ENCODE measurements at regions not wholly inside any gene's neighbourhood (a gene's known extent, or its start where the extent isn't known, plus 50 kb on each side); places are given as distances from the start of the nearest gene placed in this dataset.

GRCh38 chr13:55661505-55661904, 1479.2 kb upstream of the PRR20A start:
- POLR2A ChIA-PET: no interaction called here
- CTCF ChIA-PET: no interaction called here
- no peak for TF ChIP-seq CTCF (IDR thresholded peaks at IDR 0.05; ENCODE audit: control extremely low read depth, extremely low read depth, low read depth, missing control alignments)

GRCh38 chr13:55664178-55664577, 1476.5 kb upstream of the PRR20A start:
- ChIA-PET POLR2A (no interaction called here), CTCF (no interaction called here)
- no peak for DNase-seq (ENCODE audit: extremely low spot score)
- TF ChIP-seq CTCF (IDR thresholded peaks at IDR 0.05; ENCODE audit: control extremely low read depth, extremely low read depth, low read depth, missing control alignments): no peak

More at GRCh38 chr13:55661505-55661904, 1479.2 kb upstream of the PRR20A start:
- no peak for DNase-seq (ENCODE audit: extremely low spot score)

- no peak for TF ChIP-seq CTCF (IDR thresholded peaks at IDR 0.05; ENCODE audit: control extremely low read depth, extremely low read depth, low read depth, missing control alignments)
- CTCF ChIA-PET: no interaction called here
- no peak for DNase-seq (ENCODE audit: extremely low spot score)
- POLR2A ChIA-PET: no interaction called here
These were observed 1471.7 kb upstream of the PRR20A start for GRCh38 chr13:55669051-55669450.

- ChIA-PET CTCF (no interaction called here), POLR2A (no interaction called here)
- no peak for TF ChIP-seq CTCF (IDR thresholded peaks at IDR 0.05; ENCODE audit: control extremely low read depth, extremely low read depth, low read depth, missing control alignments)
- DNase-seq (ENCODE audit: extremely low spot score): no peak
These were observed 1466.8 kb upstream of the PRR20A start for GRCh38 chr13:55673910-55674309.

GRCh38 chr13:55682776-55683175, 1457.9 kb upstream of the PRR20A start:
- no peak for TF ChIP-seq CTCF (IDR thresholded peaks at IDR 0.05; ENCODE audit: control extremely low read depth, extremely low read depth, low read depth, missing control alignments)
- ChIA-PET POLR2A (no interaction called here), CTCF (no interaction called here)
- no peak for DNase-seq (ENCODE audit: extremely low spot score)

GRCh38 chr13:55705526-55705925, 1435.2 kb upstream of the PRR20A start:
- ChIA-PET POLR2A (no interaction called here), CTCF (no interaction called here)
- no peak for TF ChIP-seq CTCF (IDR thresholded peaks at IDR 0.05; ENCODE audit: control extremely low read depth, extremely low read depth, low read depth, missing control alignments)
- no peak for DNase-seq (ENCODE audit: extremely low spot score)

GRCh38 chr13:55705971-55706370, 1434.7 kb upstream of the PRR20A start:
- ChIA-PET CTCF (no interaction called here), POLR2A (no interaction called here)
- DNase-seq (ENCODE audit: extremely low spot score): no peak
- no peak for TF ChIP-seq CTCF (IDR thresholded peaks at IDR 0.05; ENCODE audit: control extremely low read depth, extremely low read depth, low read depth, missing control alignments)
